WTC11 (cell line): ENCODE measurements at regions not wholly inside any gene's neighbourhood (a gene's known extent, or its start where the extent isn't known, plus 50 kb on each side); places are given as distances from the start of the nearest gene placed in this dataset.

Experiments used
- CDX4 ChIP-seq: fragments of 250-450 bp; sonication (Bioruptor Pico); IDR thresholded peaks from 2 replicates; pipeline ENCODE4 v1.9.0; 2021; ENCODE audit warnings: moderate library complexity, mild to moderate bottlenecking, inconsistent platforms, borderline replicate concordance
- CTCF ChIP-seq: fragments of 200-600 bp; IDR thresholded peaks from 2 replicates; pipeline ENCODE4 v1.8.0; 2022; ENCODE audit warnings: antibody characterized with exemption
- E2F5 ChIP-seq: sonication (generic); formaldehyde crosslinking; IDR thresholded peaks from 2 replicates; pipeline ENCODE4 v1.8.1; 2022; ENCODE audit warnings: mild to moderate bottlenecking, moderate library complexity, missing genetic modification reagents
- NFE2L1 ChIP-seq: sonication (generic); formaldehyde crosslinking; IDR thresholded peaks from 2 replicates; pipeline ENCODE4 v1.8.1; 2023; ENCODE audit warnings: missing genetic modification reagents

- TF ChIP-seq E2F5 (no peak), NFE2L1 (CRISPR knock-in tag) (no peak), CTCF (peak; percentile 65), CDX4 (CRISPR knock-in tag) (no peak)
Observed at GRCh38 chr2:18178736-18179349, 300.4 kb downstream of the KCNS3 start.
